IMR-90 (cell line): ENCODE measurements at regions not wholly inside any gene's neighbourhood (a gene's known extent, or its start where the extent isn't known, plus 50 kb on each side); places are given as distances from the start of the nearest gene placed in this dataset.

ENCODE experiments used
- ATAC-seq: fragments of 200-7000 bp; cut with Tn5 transposase; 2 replicates; pipeline ENCODE4 v1.9.1; 2020; ENCODE audit warnings: low read depth, mild to moderate bottlenecking, moderate library complexity
- BruUV-seq: library from RNA; stranded (reverse); fragments of 400-500 nt; replicated peaks from 2 replicates; lab custom pipeline; 2021; lab: Mats Ljungman, UMichigan
- CTCF ChIA-PET: fragments of 300-600 bp; formaldehyde crosslinking; extraction: SDS; loops from one replicate; lab custom pipeline; 2021; ENCODE audit warnings: antibody characterized with exemption; lab: Yijun Ruan, JAX
- POLR2A ChIA-PET: fragments of 300-600 bp; sonication (Branson Sonifier 250); formaldehyde crosslinking; loops from one replicate; lab custom pipeline; 2022; ENCODE audit warnings: antibody characterized with exemption; ENCODE audit not compliant: unreplicated experiment; lab: Charles Lee
- DNase-seq: peaks from one replicate; pipeline ENCODE4 v3.0.0; 2013
- H2AFZ ChIP-seq: replicated peaks from 2 replicates; pipeline ENCODE3; 2013; ENCODE audit warnings: low read length, mild to moderate bottlenecking; ENCODE audit not compliant: poor library complexity
- H2AK5ac ChIP-seq: 2 replicates; pipeline ENCODE4 v1.6.1; 2013; ENCODE audit warnings: low read depth, low read length, inconsistent platforms
- H2AK9ac ChIP-seq: replicated peaks from 2 replicates; pipeline ENCODE3; 2013; ENCODE audit warnings: mild to moderate bottlenecking, low read depth, low read length, moderate library complexity; ENCODE audit not compliant: poor library complexity
- H2BK120ac ChIP-seq: 2 replicates; pipeline ENCODE4 v1.6.1; 2013; ENCODE audit warnings: low read depth, low read length, inconsistent platforms
- H2BK15ac ChIP-seq: 3 replicates; pipeline ENCODE4 v1.6.1; 2013; ENCODE audit warnings: low read depth, low read length, inconsistent platforms
- H2BK20ac ChIP-seq: 2 replicates; pipeline ENCODE4 v1.6.1; 2013; ENCODE audit warnings: low read depth, mild to moderate bottlenecking, inconsistent platforms, low read length, moderate library complexity
- H2BK5ac ChIP-seq: 2 replicates; pipeline ENCODE4 v1.6.1; 2013; ENCODE audit warnings: mild to moderate bottlenecking, low read depth, low read length, inconsistent platforms; ENCODE audit not compliant: poor library complexity, severe bottlenecking
- H3K14ac ChIP-seq: replicated peaks from 2 replicates; pipeline ENCODE4 v1.6.1; 2013; ENCODE audit warnings: low read depth, low read length, inconsistent platforms
- H3K18ac ChIP-seq: 2 replicates; pipeline ENCODE4 v1.6.1; 2013; ENCODE audit warnings: low read depth, low read length, control low read depth
- H3K23ac ChIP-seq: 2 replicates; pipeline ENCODE4 v1.6.1; 2013; ENCODE audit warnings: low read depth, low read length, inconsistent platforms
- H3K27ac ChIP-seq: 2 replicates; pipeline ENCODE4 v1.5.1; 2013; ENCODE audit warnings: mild to moderate bottlenecking, control low read depth, low read length; ENCODE audit not compliant: insufficient read depth
- H3K27me3 ChIP-seq: 2 replicates; pipeline ENCODE4 v1.6.1; 2013; ENCODE audit warnings: low read length; ENCODE audit not compliant: control insufficient read depth, insufficient read depth
- H3K36me3 ChIP-seq: 2 replicates; pipeline ENCODE4 v1.6.1; 2013; ENCODE audit warnings: low read length, mixed read lengths; ENCODE audit not compliant: control insufficient read depth, insufficient read depth
- H3K4ac ChIP-seq: 2 replicates; pipeline ENCODE4 v1.6.1; 2013; ENCODE audit warnings: low read depth, low read length, inconsistent platforms
- H3K4me1 ChIP-seq: 2 replicates; pipeline ENCODE4 v1.6.1; 2013; ENCODE audit warnings: low read length, mixed read lengths; ENCODE audit not compliant: control insufficient read depth, insufficient read depth
- H3K4me2 ChIP-seq: 2 replicates; pipeline ENCODE4 v1.6.1; 2013; ENCODE audit warnings: low read depth, mild to moderate bottlenecking, control low read depth, low read length, moderate library complexity
- H3K4me3 ChIP-seq: 2 replicates; pipeline ENCODE4 v1.5.1; 2013; ENCODE audit warnings: low read depth, mild to moderate bottlenecking, control low read depth, low read length, moderate library complexity; ENCODE audit not compliant: insufficient read depth
- H3K56ac ChIP-seq: 2 replicates; pipeline ENCODE4 v1.6.1; 2013; ENCODE audit warnings: low read length, inconsistent platforms; ENCODE audit not compliant: insufficient read depth; ENCODE audit errors: extremely low read depth
- H3K79me1 ChIP-seq, 2 experiments: 2 replicates each; pipeline ENCODE4 v1.6.1; 2013; ENCODE audit warnings: low read length in 2 of 2, inconsistent platforms in 1 of 2, low read depth in 1 of 2
- H3K9ac ChIP-seq: 2 replicates; pipeline ENCODE4 v1.6.1; 2013; ENCODE audit warnings: low read depth, low read length, control low read depth
- H3K9me1 ChIP-seq: 2 replicates; pipeline ENCODE4 v1.6.1; 2013; ENCODE audit warnings: low read length, inconsistent platforms; ENCODE audit not compliant: insufficient read depth
- H3K9me3 ChIP-seq: 2 replicates; pipeline ENCODE4 v1.6.1; 2013; ENCODE audit warnings: low read length; ENCODE audit not compliant: control insufficient read depth, insufficient read depth
- H4K20me1 ChIP-seq: 2 replicates; pipeline ENCODE4 v1.6.1; 2013; ENCODE audit warnings: low read length, inconsistent platforms; ENCODE audit not compliant: insufficient read depth
- H4K5ac ChIP-seq: 2 replicates; pipeline ENCODE4 v1.6.1; 2013; ENCODE audit warnings: mild to moderate bottlenecking, low read depth, low read length, control low read depth
- H4K8ac ChIP-seq, 2 experiments: 2 replicates each; pipeline ENCODE4 v1.6.1; 2013; ENCODE audit warnings: low read depth in 2 of 2, low read length in 2 of 2, control low read depth in 1 of 2, inconsistent platforms in 1 of 2
- H4K91ac ChIP-seq: 2 replicates; pipeline ENCODE4 v1.6.1; 2013; ENCODE audit warnings: low read depth, low read length, inconsistent platforms; ENCODE audit not compliant: insufficient read depth
- CHD1 ChIP-seq: IDR thresholded peaks from 2 replicates; pipeline ENCODE4 v1.6.1; 2012; ENCODE audit warnings: low read depth, low read length, improper control_type of control experiment
- WGBS, 2 experiments: methylation state at CpG; one replicate each; pipeline versions ENCODE4 v1.1.5 to v1.1.7; 2013; ENCODE audit warnings: missing lambda C conversion rate in 2 of 2; ENCODE audit not compliant: insufficient read length in 1 of 2; ENCODE audit errors: extremely low coverage in 2 of 2; 5-methylcytosine and 5-hydroxymethylcytosine counted together
- dilution Hi-C: fragments of 300-500 bp; cut with HindIII; formaldehyde crosslinking; loops from one replicate; pipeline ENCODE4 v1.14.3; 2018; ENCODE audit warnings: low sequenced_read_pairs; ENCODE audit not compliant: unreplicated experiment
- in situ Hi-C: fragments of 300-500 bp; cut with MboI; formaldehyde crosslinking; loops from 3 replicates; pipeline ENCODE4 v1.14.3; 2019; ENCODE audit warnings: low sequenced_read_pairs, inconsistent platforms, mixed read lengths
- intact Hi-C: fragments of 100-400 bp; cut with micrococcal nuclease; formaldehyde crosslinking; loops from 2 replicates; pipeline ENCODE4 v1.10.0; 2022
- TF ChIP-seq, protein P1 (sequence below): fragments of 150-350 bp; IDR thresholded peaks from 2 replicates; pipeline ENCODE4 v1.6.1; 2016; ENCODE audit warnings: low read depth, mild to moderate bottlenecking, low read length, moderate library complexity, borderline replicate concordance

DNA sequence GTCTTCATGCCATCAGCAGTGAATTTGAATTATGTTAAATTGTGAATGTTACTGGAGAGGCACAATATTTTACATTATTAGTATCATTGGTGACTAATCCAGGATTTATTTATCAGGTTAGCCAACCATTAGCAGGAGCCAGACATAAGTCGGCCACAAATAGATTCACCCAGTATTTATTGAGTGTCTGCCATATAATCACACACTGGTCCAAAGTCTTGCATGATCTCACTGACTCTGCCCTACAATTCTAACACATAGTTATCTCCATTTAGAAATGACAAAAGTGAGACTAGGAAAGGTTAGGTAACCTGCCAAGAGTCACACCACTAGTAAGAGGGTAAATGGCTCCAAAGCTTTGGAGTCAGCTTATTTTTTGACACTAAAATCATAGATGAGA, 179.6 kb downstream of the BLID start:
- WGBS, 2 experiments, result no CpG with 5 or more reads among the region's 1 CpG
- Histone ChIP-seq H3K36me3 (no peaks in the 10 kb centered on the region), H4K20me1 (no peaks in the 10 kb centered on the region), H3K27ac (peak overlapping the region; percentile 38; the same call in 1 of the 2 replicates), H3K14ac (peak overlapping the region; percentile 82), H3K18ac (peak overlapping the region; percentile 89; the same call in 1 of the 2 replicates), H3K9me3 (no peaks in the 10 kb centered on the region), H2AK9ac (no peak overlapping the region), H2BK5ac (peak overlapping the region; percentile 96), H4K5ac (peak overlapping the region; percentile 77; the same call in 1 of the 2 replicates), H3K4me2 (no peak overlapping the region), H3K23ac (peak overlapping the region; percentile 89; the same call in 1 of the 2 replicates), H2BK20ac (peak overlapping the region; percentile 75), H3K4ac (peak overlapping the region; percentile 84), H2AFZ (no peak overlapping the region), H2BK120ac (peak overlapping the region; percentile 86), H3K27me3 (no peaks in the 10 kb centered on the region), H4K8ac (peak overlapping the region; percentile 57), H3K79me1 (peaks cover 0 to 11% of the 10 kb centered on the region in 2 experiments; a peak in 1 of 4 replicates), H2AK5ac (peak overlapping the region; percentile 89), H3K4me3 (no peak overlapping the region), H4K91ac (peak overlapping the region; percentile 87; the same call in 1 of the 2 replicates), H3K4me1 (peaks cover 18% of the 10 kb centered on the region), H2BK15ac (peak overlapping the region; percentile 89), H3K9ac (no peak overlapping the region), H3K9me1 (peaks cover 8% of the 10 kb centered on the region), H3K56ac (no peak overlapping the region)
- DNase-seq, result peak; percentile 54
- dilution Hi-C loops, result no loop called here
- ChIA-PET CTCF (no interaction called here), POLR2A (interaction anchor here (0.6 kb wide), 1 partner anchor 8 kb away, joined by 3 read pairs; no protein-coding TSS in a partner anchor)
- no peak; the same call in 1 of the 2 replicates for ATAC-seq
- no TSS peak for BruUV-seq
- TF ChIP-seq, protein P1, sequence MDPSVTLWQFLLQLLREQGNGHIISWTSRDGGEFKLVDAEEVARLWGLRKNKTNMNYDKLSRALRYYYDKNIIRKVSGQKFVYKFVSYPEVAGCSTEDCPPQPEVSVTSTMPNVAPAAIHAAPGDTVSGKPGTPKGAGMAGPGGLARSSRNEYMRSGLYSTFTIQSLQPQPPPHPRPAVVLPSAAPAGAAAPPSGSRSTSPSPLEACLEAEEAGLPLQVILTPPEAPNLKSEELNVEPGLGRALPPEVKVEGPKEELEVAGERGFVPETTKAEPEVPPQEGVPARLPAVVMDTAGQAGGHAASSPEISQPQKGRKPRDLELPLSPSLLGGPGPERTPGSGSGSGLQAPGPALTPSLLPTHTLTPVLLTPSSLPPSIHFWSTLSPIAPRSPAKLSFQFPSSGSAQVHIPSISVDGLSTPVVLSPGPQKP, result no peak
- TF ChIP-seq CHD1, result no peak
- in situ Hi-C loops, result no loop called here
- intact Hi-C loops, result no loop called here
